B cell (primary cell): ENCODE measurements at regions not wholly inside any gene's neighbourhood (a gene's known extent, or its start where the extent isn't known, plus 50 kb on each side); places are given as distances from the start of the nearest gene placed in this dataset.

ENCODE experiments used
- ATAC-seq: fragments of 200-7000 bp; cut with Tn5 transposase; one replicate; pipeline ENCODE4 v1.10.0; 2021; ENCODE audit warnings: low read depth, mild to moderate bottlenecking, moderate number of reproducible peaks, moderate library complexity
- CTCF ChIA-PET: fragments of 350-600 bp; sonication (Branson Sonifier 250); formaldehyde crosslinking; loops from one replicate; lab custom pipeline; 2021; ENCODE audit warnings: antibody characterized with exemption, inconsistent platforms; lab: Charles Lee
- POLR2A ChIA-PET: fragments of 350-600 bp; sonication (Branson Sonifier 250); formaldehyde crosslinking; loops from one replicate; lab custom pipeline; 2021; ENCODE audit warnings: antibody characterized with exemption; lab: Charles Lee
- DNase-seq: peaks from one replicate; pipeline ENCODE4 v3.0.0; 2013
- H2AFZ ChIP-seq: 2 replicates; pipeline ENCODE4 v1.6.1; 2012; ENCODE audit warnings: mild to moderate bottlenecking, low read depth, low read length; ENCODE audit not compliant: insufficient read depth, poor library complexity, severe bottlenecking
- H3K27ac ChIP-seq, 2 donors: 1 replicate in 1 of 2; 2 replicates in 1 of 2; pipeline ENCODE4 v1.5.1; 2012 to 2013; ENCODE audit warnings: low read length in 2 of 2, mild to moderate bottlenecking in 2 of 2, moderate library complexity in 1 of 2
- H3K27me3 ChIP-seq, 4 experiments: fragments of 200-600 bp in 1 of 4; sonication (generic) in 1 of 4; replicated peaks in 1 of 4; 1 replicate in 2 of 4; 2 replicates in 2 of 4; pipeline versions ENCODE4 v1.6.1 to v1.7.0; 2013 to 2016; ENCODE audit warnings: low read length in 3 of 4, mild to moderate bottlenecking in 2 of 4, mixed read lengths in 1 of 4, moderate library complexity in 1 of 4; ENCODE audit not compliant: insufficient read depth in 4 of 4, control insufficient read depth in 3 of 4; ENCODE audit errors: control extremely low read depth in 1 of 4
- H3K36me3 ChIP-seq, 2 experiments: replicated peaks in 1 of 2; 1 replicate in 1 of 2; 2 replicates in 1 of 2; pipeline versions ENCODE4 v1.6.1 to v1.7.1; 2013; ENCODE audit warnings: low read length in 1 of 2; ENCODE audit not compliant: insufficient read depth in 2 of 2, control insufficient read depth in 1 of 2; ENCODE audit errors: control extremely low read depth in 1 of 2, extremely low read depth in 1 of 2
- H3K4me1 ChIP-seq, 2 donors: fragments of 200-600 bp in 1 of 2; sonication (generic) in 1 of 2; 1 replicate in 1 of 2; 2 replicates in 1 of 2; pipeline versions ENCODE4 v1.5.1 to v1.6.1; 2013 to 2017; ENCODE audit warnings: low read length in 2 of 2; ENCODE audit not compliant: control insufficient read depth in 2 of 2, insufficient read depth in 2 of 2
- H3K4me2 ChIP-seq: replicated peaks from 2 replicates; pipeline ENCODE3; 2012; ENCODE audit warnings: mild to moderate bottlenecking, low read depth, low read length; ENCODE audit not compliant: poor library complexity, severe bottlenecking
- H3K4me3 ChIP-seq, 5 experiments: fragments of 200-600 bp in 1 of 5; sonication (generic) in 1 of 5; 1 replicate in 3 of 5; 2 replicates in 2 of 5; pipeline versions ENCODE4 v1.5.1 to v1.7.0; 2011 to 2016; ENCODE audit warnings: low read length in 4 of 5, mild to moderate bottlenecking in 4 of 5, low read depth in 2 of 5, control low read depth in 1 of 5, moderate library complexity in 1 of 5; ENCODE audit not compliant: insufficient read depth in 1 of 5; ENCODE audit errors: control extremely low read depth in 1 of 5, extremely low read depth in 1 of 5
- H3K79me2 ChIP-seq: fragments of 200-600 bp; sonication (generic); one replicate; pipeline ENCODE4 v1.6.0; 2016; ENCODE audit warnings: low read length; ENCODE audit not compliant: control insufficient read depth, insufficient read depth
- H3K9ac ChIP-seq: fragments of 200-600 bp; sonication (generic); 2 replicates; pipeline ENCODE4 v1.6.1; 2017; ENCODE audit warnings: mild to moderate bottlenecking, low read length, moderate library complexity
- H3K9me3 ChIP-seq, 3 donors: one replicate each; pipeline versions ENCODE4 v1.6.1 to v1.7.1; 2013; ENCODE audit warnings: low read length in 2 of 3; ENCODE audit not compliant: control insufficient read depth in 2 of 3, insufficient read depth in 1 of 3; ENCODE audit errors: control extremely low read depth in 1 of 3
- H4K20me1 ChIP-seq: 2 replicates; pipeline ENCODE4 v1.6.0; 2012; ENCODE audit warnings: mild to moderate bottlenecking, low read length; ENCODE audit not compliant: insufficient read depth, control insufficient read depth, poor library complexity, severe bottlenecking
- H3K27ac Mint-ChIP-seq: one replicate; pipeline ENCODE4 v1.8.0; 2021; ENCODE audit warnings: mixed read lengths
- H3K27me3 Mint-ChIP-seq: one replicate; pipeline ENCODE4 v1.8.0; 2021; ENCODE audit warnings: mixed read lengths
- H3K4me1 Mint-ChIP-seq: one replicate; pipeline ENCODE4 v1.8.0; 2021; ENCODE audit warnings: mixed read lengths
- H3K4me3 Mint-ChIP-seq: one replicate; pipeline ENCODE4 v1.8.0; 2021; ENCODE audit warnings: mixed read lengths
- H3K9me3 Mint-ChIP-seq: one replicate; pipeline ENCODE4 v1.8.0; 2022; ENCODE audit warnings: mixed read lengths; ENCODE audit not compliant: insufficient read depth
- CTCF ChIP-seq: fragments of 200-600 bp; IDR thresholded peaks from one replicate; pipeline ENCODE4 v1.8.0; 2022; ENCODE audit warnings: antibody characterized with exemption, mild to moderate bottlenecking
- EZH2 ChIP-seq: IDR thresholded peaks from 2 replicates; pipeline ENCODE4 v1.6.1; 2012; ENCODE audit warnings: borderline replicate concordance, low read depth, mild to moderate bottlenecking, moderate library complexity, low read length; ENCODE audit not compliant: insufficient read depth, poor library complexity, severe bottlenecking
- whole genome bisulfite sequencing: methylation state at CpG from one replicate; pipeline ENCODE4 v1.1.5; 2013; ENCODE audit warnings: missing lambda C conversion rate; ENCODE audit not compliant: insufficient coverage; 5-methylcytosine and 5-hydroxymethylcytosine counted together
- intact Hi-C: fragments of 100-400 bp; cut with micrococcal nuclease; formaldehyde crosslinking; loops from one replicate; pipeline ENCODE4 v1.10.0; 2022

DNA sequence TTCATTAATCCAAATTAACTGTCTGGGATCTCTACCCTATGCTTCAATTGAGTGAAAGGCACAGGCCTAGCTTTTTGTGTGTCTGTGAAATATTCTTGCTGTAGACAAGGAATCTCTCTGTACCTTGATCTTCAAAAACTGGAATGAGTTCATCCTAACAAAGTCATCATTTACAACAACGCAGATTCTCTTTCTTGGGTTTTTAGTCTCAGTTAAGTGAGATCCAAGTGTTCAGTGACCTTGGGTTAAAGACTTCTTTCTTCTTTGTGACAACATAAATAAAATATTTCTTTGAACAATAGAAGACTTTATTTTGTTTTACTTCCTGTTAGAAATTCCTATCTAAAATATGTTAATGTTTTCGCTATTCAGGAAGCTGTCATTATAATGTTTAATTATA, 192.2 kb upstream of the LMNTD1 start:
- ChIA-PET POLR2A (no interaction called here), CTCF (no interaction called here)
- no peaks in the 10 kb centered on the region for H3K79me2 ChIP-seq
- H3K4me2 ChIP-seq = no peak overlapping the region
- no peaks in the 10 kb centered on the region for H3K9me3 ChIP-seq
- no peak for DNase-seq
- H3K27ac ChIP-seq = no peak overlapping the region
- H3K9ac ChIP-seq = no peak overlapping the region
- Mint-ChIP-seq H3K27me3 (peaks cover 14% of the 10 kb centered on the region), H3K9me3 (no peaks in the 10 kb centered on the region), H3K4me1 (no peaks in the 10 kb centered on the region), H3K27ac (no peak overlapping the region), H3K4me3 (no peak overlapping the region)
- H4K20me1 ChIP-seq = no peaks in the 10 kb centered on the region
- no peaks in the 10 kb centered on the region for H3K27me3 ChIP-seq
- no peak overlapping the region for H3K4me3 ChIP-seq
- TF ChIP-seq CTCF (no peak), EZH2 (no peak)
- H3K36me3 ChIP-seq = no peaks in the 10 kb centered on the region
- WGBS = no CpG with 5 or more reads among the region's 2 CpGs
- ATAC-seq = no peak
- no peaks in the 10 kb centered on the region for H3K4me1 ChIP-seq
- H2AFZ ChIP-seq = no peak overlapping the region
- intact Hi-C loops = no loop called here

- TF ChIP-seq CTCF (no peak), EZH2 (no peak)
- H3K9ac ChIP-seq = no peak overlapping the region
- intact Hi-C loops = no loop called here
- no peaks in the 10 kb centered on the region for H3K79me2 ChIP-seq
- CTCF ChIA-PET = no interaction called here
- no peaks in the 10 kb centered on the region for H3K4me1 ChIP-seq
- no peaks in the 10 kb centered on the region for H3K4me1 Mint-ChIP-seq
- no peaks in the 10 kb centered on the region for H3K36me3 ChIP-seq
- DNase-seq (no peak), ATAC-seq (no peak)
- no peak overlapping the region for H3K27ac Mint-ChIP-seq
- H3K27me3 Mint-ChIP-seq = peaks cover 8% of the 10 kb centered on the region
- H3K27ac ChIP-seq = no peak overlapping the region
- POLR2A ChIA-PET = no interaction called here
- H4K20me1 ChIP-seq = no peaks in the 10 kb centered on the region
- no peak overlapping the region for H3K4me2 ChIP-seq
- H3K4me3 ChIP-seq = no peak overlapping the region
- H3K9me3 ChIP-seq = no peaks in the 10 kb centered on the region
- no peaks in the 10 kb centered on the region for H3K27me3 ChIP-seq
- no peak overlapping the region for H3K4me3 Mint-ChIP-seq
- H2AFZ ChIP-seq = no peak overlapping the region
- H3K9me3 Mint-ChIP-seq = no peaks in the 10 kb centered on the region
These were observed 193.0 kb upstream of the LMNTD1 start for GRCh38 chr12:25746131-25746530.
